Stimulated activated CD8-positive, alpha-beta memory T cell treated with anti-CD3 and anti-CD28 coated beads, Interleukin-4, amount 100 ng/mL, for 48 hours (primary cell): ENCODE measurements at regions not wholly inside any gene's neighbourhood (a gene's known extent, or its start where the extent isn't known, plus 50 kb on each side); places are given as distances from the start of the nearest gene placed in this dataset.

Experiments
- DNase-seq: peaks from one replicate; pipeline ENCODE4 v3.0.0-alpha.2; 2020

DNA sequence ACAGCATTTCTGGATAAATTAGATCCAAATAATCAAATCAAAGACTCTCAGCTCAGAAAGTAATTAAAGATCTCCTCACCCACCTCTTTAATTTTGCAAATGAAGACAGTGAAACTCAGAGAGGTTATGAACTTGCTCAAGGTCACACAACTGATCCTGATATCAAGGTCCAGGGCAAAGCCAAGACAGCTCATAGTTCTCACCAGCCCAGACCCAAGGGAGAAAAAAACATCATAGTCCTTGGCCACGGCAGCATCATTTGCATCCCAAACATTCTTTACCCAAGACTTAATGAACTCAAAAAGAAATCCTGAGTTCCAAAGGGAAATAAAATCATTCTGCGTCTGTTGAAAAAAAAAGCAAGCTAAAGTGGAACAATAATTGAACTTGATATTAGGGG is 112.1 kb downstream of the DAD1 start:
- DNase-seq, result no peak

DNA sequence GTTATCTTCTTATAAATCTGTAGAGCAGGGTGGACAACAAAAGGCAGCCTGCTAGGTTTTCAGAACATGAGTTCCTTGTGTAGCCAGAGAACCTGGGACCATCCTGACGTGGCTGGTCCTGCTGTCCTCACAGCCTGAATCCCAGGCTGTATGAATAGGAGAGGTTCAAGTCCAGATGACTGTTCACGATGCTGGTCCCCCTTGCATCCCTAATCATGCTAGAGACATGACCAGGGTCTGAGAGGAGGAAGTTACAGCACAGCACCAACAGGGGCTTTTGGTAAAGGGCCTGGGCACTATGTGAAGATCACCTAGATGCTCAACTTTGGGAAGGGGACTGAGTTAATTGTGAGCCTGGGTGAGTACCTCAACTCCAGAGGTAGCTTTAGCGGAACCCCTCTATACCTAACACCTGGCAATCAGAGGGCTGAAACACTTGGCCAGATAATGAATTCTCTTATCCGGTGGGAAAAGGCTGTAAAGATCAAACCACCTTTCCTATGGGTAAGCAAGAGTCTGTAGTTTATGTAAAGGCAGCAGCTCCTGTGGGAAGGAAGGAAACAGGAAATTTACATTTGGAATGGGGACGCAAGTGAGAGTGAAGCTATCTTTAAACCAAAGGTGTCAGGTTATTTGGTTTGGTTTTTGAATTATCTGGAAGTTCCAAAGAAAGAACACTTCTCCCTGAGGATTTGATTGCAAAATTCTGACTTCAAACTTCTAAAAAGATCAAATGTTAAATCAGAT is 112.8 kb downstream of the DAD1 start:
- DNase-seq, result no peak

DNA sequence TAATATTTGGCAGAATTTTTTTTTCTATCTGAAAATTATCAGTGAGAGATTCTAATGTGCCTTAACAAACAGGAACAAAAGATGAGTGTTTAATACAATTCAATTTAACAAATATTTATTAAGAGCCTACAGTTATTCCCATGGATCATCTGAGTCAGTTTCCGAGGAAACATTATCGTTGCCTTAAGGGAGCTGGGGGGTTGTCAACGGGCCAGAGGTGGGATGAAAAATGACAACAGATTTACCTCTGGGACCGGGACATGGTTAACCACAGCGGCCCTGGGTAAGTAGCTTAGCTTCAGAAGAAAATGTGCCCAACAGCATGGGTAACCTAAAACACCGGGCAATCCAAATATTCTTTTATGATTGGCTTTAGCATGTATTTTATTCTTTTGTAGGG is 113.6 kb downstream of the DAD1 start:
- DNase-seq, result no peak

DNA sequence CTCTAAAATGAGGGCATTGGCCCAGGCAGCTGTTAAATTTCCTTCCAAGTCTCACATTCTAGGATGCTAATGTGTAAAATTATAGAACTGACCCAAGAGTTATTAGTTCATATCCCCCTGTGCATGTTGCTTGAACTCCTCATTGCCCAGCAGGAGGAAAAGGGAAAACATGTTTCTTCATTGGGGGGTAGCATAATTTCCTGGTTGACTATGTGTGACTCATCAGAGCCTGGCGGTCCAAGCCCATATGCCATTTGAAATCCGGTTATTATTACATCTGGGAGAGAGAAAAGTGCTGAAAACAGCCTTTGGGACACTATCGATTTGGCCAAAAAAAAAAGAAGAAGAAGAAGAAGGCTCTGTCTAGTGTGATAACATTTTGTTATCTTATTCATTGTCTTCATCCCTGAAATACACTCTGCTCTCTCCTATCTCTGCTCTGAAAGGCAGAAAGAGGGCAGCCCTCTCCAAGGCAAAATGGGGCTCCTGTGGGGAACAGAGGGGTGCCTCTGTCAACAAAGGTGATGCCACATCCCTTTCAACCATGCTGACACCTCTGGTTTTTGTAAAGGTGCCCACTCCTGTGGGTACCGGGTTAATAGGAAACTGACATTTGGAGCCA is 114.2 kb downstream of the DAD1 start:
- DNase-seq, result no peak

DNA sequence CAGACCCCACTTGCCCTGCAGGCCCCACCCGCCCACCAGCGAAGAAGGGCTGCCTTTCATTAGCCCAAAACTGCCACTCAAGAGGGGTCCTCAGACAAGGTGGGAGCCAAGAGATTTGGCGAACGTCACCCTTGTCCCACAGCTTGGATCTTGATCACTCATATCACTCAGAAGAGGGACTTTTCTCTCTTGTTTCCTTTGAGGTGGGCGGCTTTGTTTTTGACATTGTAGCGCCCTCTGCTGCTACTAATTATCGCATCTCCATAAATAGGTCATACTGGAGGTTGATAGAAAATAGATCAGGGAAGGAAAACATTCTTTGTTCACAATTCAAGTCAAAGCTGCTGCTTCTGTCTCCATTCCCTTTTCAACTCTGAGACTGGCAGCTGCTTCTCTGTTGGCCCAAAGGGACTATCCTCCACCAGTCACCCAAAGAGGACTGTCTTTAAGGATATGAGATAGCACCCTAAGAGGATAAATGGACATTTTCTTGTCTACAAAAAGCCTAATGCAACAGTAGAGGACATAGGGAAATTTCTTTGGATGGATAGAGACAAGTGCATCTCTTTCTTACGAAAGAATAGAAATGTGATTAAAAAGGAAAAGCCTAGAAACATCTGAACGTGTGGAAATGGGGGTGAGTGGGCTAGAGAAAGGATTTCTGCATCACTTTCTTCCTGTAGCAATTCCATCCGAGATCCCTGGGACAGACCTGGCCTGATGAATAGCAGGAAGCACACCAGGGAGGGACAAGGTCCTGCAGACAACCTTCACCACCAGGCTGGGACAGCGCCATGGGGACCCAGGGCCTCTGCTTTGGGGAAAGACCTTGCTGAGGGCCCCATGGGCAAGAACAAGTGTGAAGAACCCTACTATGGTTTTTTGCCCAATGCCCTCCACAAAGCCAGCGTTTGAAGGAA is 115.8 kb downstream of the DAD1 start:
- no peak for DNase-seq

DNA sequence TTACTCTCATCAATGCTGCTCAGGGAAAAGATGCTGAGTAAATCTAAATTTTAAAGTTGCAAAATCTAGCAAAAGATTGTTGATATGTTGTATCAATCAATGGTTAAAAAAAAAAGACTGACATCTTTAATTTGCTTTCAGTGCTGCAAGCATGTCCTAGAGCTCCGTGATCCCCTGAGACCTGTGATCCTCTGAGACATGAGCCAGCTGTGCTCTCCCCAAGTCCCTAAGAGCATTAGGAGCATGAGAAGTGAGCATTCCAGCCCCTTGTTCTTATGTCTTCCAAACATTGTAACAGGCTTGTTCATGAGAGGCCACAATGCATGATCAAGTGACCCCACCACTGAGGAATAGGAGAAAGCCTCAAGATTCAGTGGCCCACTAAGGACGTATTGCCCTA is 116.6 kb downstream of the DAD1 start:
- DNase-seq, result no peak

DNA sequence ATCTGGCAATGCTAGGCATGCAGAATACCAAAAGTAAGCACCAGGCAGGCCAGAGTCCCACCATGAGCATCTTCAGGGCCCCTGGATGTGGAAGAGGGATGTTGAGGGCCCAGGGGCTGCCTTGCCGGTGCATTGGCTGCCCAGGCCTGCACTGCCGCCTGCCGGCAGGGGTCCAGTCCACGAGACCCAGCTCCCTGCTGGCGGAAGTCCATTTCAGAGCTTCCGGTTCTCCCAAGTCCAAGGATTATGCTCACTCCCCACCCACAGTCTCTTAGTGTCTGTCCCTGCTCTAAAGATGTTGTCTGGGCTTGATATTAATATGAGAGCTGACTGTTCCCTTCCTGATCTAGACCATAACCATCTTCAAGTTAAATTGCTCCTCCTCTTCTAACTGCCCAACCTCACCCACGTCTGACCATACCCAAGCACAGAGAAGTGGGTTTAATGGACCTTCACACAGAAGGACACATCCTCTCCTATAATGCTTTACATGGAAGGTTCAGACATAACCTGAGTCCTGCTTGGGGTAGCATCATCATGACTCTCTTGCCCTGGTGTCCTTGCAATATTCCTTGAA is 117.4 kb downstream of the DAD1 start:
- DNase-seq, result no peak

DNA sequence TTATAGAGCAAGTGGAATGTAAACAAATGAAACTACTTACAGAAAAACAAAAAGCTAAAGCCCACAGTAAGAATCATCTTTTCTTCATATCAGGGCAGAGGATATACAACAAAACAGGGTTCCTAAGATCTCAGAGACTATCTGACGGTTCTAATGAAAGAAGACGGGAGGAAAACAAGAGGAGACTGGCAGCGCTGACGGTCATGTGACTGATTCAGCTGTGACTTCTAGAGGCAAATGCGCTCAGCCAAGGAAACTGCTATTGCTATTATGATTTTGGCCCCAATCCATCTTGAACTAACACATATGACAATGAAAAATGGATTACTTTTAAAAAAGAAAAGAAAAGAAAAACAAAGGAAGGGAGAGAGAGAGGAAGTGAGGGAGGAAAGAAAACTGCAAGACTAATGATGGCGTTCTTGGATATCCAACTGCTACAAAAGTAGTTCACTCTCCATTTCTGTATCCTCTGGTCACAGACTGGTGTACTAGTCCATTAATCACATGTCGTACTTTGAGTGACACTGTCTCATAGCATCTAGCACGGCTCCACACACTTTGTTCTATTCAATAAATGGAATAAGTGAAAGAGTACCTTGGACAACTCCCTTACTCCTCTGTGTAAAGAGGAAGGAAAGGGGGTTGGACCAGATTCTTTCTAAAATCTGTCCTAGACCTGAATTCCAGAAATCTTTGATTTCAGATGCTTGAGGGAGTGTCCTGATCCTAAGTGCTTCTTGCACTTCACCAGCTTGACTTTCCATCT is 119.3 kb downstream of the DAD1 start:
- no peak for DNase-seq

DNA sequence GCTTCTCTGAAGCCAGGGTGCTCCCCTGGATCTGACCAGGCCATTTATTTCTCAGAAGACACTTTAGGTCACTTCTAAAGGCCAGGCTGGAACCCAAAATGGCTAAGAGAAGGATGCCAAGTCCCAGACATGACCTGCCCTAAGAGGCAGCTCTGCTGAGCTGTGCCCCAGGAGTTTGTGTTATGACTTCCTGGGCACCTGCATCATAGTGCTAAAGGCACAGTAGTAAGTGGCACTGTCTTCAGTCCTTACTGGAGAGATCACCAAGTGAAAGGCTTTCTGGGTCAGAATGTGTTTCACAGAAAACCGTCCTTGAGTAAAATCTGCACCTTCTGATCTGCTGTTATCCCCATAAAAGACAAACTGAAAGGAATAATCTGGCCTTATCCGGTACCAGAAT is 120.2 kb downstream of the DAD1 start:
- no peak for DNase-seq

DNA sequence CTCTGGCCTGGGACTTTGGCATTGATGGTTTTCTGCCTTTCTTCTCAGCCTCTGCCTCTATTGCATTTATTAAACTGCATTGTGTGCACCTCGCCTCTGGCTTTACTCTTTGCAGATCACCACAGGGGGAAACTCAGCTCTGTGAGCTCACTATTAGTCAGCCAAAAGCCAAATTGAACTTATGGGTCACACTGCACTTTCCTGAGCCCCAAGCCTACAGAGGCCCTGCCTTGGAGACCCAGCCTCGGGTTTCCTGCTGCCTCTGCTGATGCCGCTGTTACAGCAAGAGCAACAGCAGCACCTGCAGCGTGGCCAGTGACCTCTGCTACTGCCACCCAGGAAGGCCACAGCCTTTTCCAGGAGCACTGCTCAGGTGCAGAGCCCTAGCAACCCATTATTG is 122.5 kb downstream of the DAD1 start:
- no peak for DNase-seq

DNA sequence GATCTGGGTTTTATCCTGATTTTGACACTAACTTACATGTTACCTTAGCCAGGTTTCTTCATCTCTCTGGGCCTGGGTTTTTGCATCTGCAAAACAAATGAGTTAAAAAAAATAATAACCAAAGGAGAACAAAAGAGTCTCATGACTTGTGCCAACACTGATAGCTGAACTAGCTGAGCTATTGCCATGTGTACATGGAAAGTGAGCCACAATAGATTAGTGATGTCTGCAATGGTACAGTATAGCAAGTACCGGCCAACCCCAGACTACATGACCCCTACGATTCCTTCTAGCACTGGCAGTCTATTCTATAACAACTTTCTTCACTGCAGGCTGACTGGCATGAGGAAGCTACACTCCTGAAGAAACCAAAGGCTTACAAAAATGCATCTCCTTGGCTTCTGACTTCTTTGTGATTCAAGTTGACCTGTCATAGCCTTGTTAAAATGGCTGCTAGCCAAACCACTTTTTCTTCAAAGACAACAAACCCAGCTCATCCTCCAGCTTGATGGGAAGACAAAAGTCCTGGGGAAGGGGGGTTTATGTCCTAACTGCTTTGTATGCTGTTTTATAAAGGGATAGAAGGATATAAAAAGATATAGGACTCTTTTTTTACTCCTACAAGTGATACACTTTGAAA is 123.7 kb downstream of the DAD1 start:
- DNase-seq, result no peak

DNA sequence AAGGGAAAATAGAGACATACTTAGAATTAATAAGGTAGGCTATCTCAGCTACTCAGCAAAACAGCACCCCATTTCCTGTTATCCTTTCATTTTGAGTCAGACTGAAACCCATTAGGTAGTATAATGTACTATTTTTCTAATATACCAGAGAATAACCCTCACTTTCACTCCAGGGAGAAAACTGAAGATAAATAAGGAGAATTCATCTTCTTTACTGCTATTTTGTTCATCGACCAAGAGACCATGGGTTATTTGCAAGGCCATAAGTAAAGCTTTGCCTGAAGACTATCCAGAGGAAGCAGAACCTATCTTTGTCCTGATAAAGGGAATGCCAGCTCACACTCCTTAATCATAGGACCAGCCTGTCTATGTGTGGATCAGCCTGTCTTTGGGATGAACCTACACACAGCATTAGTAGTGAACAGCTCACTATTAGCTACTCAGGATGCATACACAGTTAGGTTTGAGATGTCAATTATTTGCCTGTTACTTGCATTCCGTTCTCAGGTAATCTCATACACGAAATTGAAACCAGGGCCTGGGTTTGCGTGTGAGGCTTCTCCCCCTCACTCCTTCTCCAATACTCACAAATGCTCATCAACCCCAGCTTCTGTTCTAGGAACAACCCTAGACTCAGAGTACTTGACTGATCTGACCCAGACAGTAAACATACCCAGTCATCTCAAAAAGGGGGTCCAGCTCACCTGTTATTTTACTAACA is 124.4 kb downstream of the DAD1 start:
- DNase-seq, result no peak

DNA sequence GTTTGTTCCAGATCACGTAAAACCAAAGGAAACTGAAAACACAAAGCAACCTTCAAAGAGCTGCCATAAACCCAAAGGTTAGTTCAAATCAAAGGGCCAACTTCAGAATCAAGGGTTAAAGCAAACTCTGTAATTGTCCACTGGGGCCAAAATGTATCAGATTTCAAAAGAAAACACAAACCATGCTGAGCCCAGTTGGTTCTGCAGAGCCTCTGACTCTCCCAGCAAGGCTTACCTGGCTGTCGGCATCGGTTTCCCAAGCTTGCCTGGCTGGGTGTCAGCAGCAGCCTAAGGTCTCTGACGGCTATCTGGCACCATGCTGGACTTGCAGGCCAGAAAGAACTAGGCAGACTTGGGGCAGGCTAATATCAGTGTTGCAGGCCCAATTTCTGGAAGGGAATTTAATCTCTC is 125.3 kb downstream of the DAD1 start:
- no peak for DNase-seq

DNA sequence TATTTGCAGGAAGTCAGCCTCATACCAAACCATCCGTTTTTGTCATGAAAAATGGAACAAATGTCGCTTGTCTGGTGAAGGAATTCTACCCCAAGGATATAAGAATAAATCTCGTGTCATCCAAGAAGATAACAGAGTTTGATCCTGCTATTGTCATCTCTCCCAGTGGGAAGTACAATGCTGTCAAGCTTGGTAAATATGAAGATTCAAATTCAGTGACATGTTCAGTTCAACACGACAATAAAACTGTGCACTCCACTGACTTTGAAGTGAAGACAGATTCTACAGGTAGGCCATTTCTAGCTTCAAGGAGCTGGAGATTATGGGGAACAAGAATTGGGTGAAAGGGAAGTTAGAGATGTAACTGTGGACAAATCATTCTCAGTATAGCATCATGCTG is 126.1 kb downstream of the DAD1 start:
- DNase-seq, result no peak

DNA sequence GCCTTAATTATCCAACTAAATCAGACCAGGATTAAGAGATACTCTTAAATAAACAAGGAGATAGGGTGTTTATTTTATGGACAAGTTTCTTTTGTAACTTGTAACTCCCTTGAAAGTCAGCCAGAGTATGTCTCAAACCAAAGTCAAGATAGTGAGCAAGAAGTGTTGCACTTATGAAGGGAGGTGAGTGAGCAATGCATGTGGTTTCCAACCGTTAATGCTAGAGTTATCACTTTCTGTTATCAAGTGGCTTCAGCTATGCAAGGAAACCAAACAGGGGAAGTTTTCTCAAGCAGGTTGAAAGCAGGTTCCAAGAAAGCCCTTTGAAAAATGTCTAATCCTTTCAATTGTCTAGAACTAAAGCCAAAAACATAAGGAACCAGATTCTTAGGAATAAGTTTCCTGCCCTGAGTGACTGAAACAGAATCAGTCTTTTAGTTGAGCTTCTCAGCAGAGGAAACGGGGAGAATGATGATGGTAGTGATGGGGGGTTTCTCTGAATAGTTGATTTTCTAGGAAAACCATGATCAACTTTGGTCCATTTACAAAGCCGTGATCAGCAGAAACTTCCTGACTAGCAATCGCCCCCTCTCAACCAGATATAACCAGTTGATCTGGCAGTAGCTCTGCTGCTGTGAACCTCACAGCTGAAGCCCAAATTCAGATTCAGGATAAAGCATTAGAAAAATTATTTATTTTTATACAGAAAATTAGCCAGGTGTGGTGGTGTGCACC is 128.4 kb downstream of the DAD1 start:
- no peak for DNase-seq

DNA sequence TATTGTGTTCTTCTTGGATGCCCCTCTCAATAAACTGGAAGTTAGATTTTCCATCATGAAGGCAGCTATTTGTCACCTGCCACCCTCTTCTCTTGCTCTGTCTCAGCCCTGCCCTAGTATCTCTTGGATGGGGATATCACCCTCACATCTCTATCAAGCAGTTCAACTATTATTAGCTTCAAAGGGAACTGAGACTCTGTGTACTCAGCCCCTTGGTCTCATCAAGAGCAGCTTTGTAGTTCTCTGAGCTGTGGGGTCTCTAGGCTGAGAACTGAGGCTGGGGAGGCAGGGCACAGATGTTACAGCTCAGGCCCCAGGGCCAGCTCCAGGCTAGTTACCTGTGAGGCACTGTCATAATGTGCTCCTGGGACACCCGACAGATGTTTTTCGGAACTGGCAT is 130.3 kb downstream of the DAD1 start:
- no peak for DNase-seq

DNA sequence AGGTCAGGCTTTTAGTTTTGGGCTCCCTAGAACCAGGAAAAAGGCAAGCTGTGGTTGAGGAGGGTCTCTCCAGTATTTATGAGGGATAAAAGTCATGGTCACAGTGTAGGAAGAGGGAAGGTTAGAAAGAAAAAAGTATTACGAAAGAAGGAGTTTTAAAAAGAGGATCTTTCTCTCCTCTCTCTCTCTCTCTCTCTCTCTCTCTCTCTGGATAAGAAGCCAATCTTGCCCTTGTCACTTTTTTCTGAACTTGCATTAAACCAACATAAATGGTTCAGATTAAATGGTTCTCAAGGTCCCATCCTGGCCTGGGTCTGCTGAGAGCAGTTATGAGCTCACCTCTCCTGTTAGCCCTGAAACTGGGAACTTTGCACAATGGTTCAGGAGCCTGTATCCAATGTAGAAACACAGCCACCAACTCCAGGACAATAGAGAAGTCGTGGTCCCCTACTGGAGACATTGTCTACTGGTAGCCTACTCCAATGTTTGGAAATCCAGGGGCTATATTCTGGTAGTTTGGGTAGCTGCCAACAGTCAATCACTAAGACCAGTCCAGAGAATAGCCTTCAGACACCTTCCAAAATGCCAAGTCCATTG is 131.9 kb downstream of the DAD1 start:
- no peak for DNase-seq

DNA sequence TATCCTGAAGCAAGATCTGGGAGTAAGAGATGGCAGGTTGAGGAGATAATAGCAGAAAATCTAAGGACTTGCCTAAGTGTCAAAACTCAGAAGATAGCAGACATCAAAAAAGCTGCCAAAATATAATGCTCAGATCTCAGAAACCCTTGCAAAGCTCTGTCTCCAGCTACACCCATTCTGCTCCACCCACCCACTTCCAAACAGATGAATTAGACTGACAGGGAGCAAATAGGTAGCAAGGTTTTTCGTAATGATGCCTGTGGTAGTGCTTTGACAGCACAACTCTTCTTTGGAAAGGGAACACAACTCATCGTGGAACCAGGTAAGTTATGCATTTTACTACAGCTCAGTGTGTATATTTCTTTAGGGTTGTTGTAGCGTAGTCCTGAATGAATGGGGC is 132.6 kb downstream of the DAD1 start:
- no peak for DNase-seq

DNA sequence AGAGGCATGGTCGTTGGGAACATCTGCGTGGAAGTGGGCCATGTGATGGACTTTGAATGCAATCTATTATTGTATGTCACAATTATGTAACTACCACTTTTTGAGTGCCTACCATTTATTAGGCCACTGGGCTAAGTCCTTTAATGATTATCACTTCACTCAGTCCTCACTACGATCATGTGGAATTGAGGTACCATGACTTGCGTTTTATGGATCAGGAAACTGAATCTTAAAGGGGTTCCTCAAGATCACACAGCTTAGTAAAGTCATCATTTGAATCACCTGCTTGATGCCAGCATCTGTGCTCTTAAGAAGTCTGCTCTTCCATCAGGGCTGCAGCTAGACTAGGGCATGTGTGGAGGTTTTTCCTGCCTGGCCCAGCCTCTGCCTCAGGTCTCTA is 136.7 kb downstream of the DAD1 start:
- DNase-seq, result no peak

DNA sequence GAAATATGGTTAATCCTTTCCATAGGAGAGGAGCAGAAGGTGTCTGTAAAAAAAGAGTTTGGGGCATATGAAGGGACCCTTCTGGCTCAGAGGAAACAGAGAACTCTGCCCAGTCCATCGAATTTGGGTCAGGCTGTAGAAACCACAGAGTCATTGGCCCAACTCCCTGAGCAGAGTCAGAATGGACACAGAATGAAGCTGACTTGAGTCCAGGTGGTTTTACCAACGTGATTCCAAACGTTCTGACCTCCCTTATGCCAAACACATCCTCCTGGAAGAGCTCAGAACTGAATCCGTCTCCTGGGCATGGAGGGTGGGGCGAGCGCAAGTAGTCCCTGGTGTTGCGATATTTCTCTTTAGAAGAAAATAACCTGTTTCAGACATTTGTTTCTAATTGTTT is 138.8 kb downstream of the DAD1 start:
- DNase-seq, result no peak

DNA sequence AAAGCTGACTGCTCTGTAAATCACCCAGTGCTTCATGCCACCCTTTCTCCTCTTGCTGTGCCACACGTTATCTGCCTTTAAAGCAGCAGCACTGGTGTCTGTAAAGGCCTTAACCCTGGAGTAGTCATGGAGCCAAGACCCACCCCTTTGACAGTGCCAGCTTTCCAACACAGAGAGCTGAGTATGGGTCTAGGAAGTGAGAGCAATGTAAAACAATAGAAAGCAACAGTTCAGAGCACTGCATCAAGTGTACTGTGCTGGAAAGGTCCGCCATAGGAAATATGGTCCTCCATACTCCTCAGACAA is 139.5 kb downstream of the DAD1 start:
- no peak for DNase-seq
